ENCODE measurements at regions not wholly inside any gene's neighbourhood (a gene's known extent, or its start where the extent isn't known, plus 50 kb on each side); places are given as distances from the start of the nearest gene placed in this dataset.
A peak's percentile ranks its signal among the peaks of the same experiment; 100 is the strongest.

GRCh38 chr17:56676810-56677209 is 83.3 kb downstream of the NOG start:
- H3K36me3 Mint-ChIP-seq (ENCODE audit: low read depth), result no peaks in the 10 kb centered on the region
- ATAC-seq (no peak), DNase-seq (no peak)
- H3K4me1 Mint-ChIP-seq, result peaks cover 26% of the 10 kb centered on the region
- no peak overlapping the region for H3K4me3 Mint-ChIP-seq
- H3K27ac Mint-ChIP-seq, result no peak overlapping the region
- H3K9me3 ChIP-seq (ENCODE audit: control insufficient read depth, low read length, poor library complexity, severe bottlenecking), result no peaks in the 10 kb centered on the region
- peaks cover 15% of the 10 kb centered on the region for H3K27me3 Mint-ChIP-seq

DNA sequence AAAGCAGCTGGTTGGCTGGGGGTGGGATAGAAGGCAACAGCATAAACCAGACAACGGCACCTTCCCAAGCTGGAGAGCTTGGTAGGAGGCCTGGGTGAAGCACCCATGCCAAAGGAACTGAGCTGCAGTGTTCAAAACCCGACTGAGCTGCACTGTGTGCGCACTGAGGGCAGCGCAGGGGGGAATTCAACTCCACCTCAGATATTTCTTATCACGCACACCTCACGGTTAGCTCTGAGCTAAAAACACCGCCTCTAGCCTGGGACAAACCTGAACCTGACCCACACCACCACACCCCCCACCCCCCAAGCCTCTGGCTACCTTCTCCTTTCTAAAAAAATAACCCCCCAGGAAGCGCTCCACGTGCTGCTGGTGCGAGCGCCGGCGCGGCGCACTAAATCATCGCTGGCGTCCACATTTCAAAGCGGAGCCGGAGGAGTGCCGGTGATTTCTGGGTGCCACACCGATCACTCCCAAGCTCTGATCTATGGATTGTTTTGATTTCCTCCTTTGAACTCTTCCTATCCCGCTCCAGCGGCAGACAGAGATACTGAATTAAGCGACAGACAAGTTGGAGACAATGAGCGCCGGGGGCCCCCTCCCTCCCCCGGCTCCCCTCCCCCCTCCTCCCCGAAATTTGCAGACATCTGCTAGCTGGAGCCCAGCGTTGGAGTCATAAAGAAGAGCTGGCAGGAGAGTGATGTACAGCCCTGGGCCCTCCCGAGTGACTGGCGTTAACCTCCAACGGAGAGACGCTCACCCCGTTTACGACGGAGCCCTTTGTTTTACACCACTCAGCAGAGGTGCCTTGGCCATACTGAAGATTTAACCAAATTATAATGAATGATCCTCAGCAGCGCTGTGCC is 85.0 kb downstream of the NOG start:
- DNase-seq (no peak), ATAC-seq (peak; percentile 32)
- no peaks in the 10 kb centered on the region for H3K9me3 ChIP-seq (ENCODE audit: control insufficient read depth, low read length, poor library complexity, severe bottlenecking)
- peak overlapping the region; percentile 71 for H3K4me3 Mint-ChIP-seq
- no peak overlapping the region for H3K27ac Mint-ChIP-seq
- H3K36me3 Mint-ChIP-seq (ENCODE audit: low read depth), result peaks cover 5% of the 10 kb centered on the region
- H3K4me1 Mint-ChIP-seq, result peaks cover 26% of the 10 kb centered on the region
- peaks cover 6% of the 10 kb centered on the region for H3K27me3 Mint-ChIP-seq

- Mint-ChIP-seq H3K4me1 (peaks cover 26% of the 10 kb centered on the region), H3K36me3 (ENCODE audit: low read depth) (peaks cover 6% of the 10 kb centered on the region), H3K4me3 (peak overlapping the region; percentile 71), H3K27ac (no peak overlapping the region), H3K27me3 (peaks cover 14% of the 10 kb centered on the region)
- H3K9me3 ChIP-seq (ENCODE audit: control insufficient read depth, low read length, poor library complexity, severe bottlenecking), result no peaks in the 10 kb centered on the region
- no peak for DNase-seq
- peak; percentile 39 for ATAC-seq
These were observed 85.7 kb downstream of the NOG start for GRCh38 chr17:56679115-56679776.

DNA sequence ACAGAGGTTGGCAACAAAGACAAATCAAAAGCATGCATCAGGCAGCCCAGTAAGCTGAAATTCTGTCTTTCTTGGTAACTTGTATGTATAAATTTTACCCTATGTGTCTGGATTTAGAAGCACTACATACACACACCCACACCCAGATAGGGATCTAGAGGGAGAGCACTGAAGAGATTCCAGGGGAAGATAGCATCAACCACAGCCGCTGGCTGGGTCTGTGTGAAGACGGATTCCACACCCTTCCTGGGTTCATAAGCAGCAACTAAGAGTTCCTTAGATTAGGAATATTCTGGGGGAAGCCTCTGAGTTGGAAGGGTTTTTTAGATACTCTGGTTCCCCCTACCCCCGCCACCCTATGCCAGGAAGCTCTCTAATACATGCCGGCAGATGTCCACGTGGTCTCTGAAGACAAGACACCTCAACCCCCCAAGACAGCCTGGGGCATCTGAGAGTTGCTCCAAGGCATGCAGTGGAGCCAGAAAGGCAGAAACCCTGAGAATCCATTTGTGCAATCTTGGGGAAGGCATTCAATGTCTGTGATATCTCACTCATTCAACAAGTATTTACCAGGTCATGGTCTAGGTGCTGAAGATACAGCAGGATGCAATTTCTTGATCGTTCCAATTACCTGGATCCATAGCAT is 86.4 kb downstream of the NOG start:
- H3K9me3 ChIP-seq (ENCODE audit: control insufficient read depth, low read length, poor library complexity, severe bottlenecking), result no peaks in the 10 kb centered on the region
- peaks cover 26% of the 10 kb centered on the region for H3K4me1 Mint-ChIP-seq
- H3K27ac Mint-ChIP-seq, result no peak overlapping the region
- H3K36me3 Mint-ChIP-seq (ENCODE audit: low read depth), result peaks cover 6% of the 10 kb centered on the region
- no peak for DNase-seq
- peaks cover 20% of the 10 kb centered on the region for H3K27me3 Mint-ChIP-seq
- no peak overlapping the region for H3K4me3 Mint-ChIP-seq
- peak; percentile 32 for ATAC-seq

- no peak for DNase-seq
- Mint-ChIP-seq H3K27ac (no peak overlapping the region), H3K27me3 (peaks cover 24% of the 10 kb centered on the region), H3K4me1 (peaks cover 26% of the 10 kb centered on the region), H3K4me3 (no peak overlapping the region), H3K36me3 (ENCODE audit: low read depth) (peaks cover 6% of the 10 kb centered on the region)
- ATAC-seq, result no peak
- no peaks in the 10 kb centered on the region for H3K9me3 ChIP-seq (ENCODE audit: control insufficient read depth, low read length, poor library complexity, severe bottlenecking)
These were observed 87.2 kb downstream of the NOG start for GRCh38 chr17:56680676-56681075.

- peaks cover 33% of the 10 kb centered on the region for H3K27me3 Mint-ChIP-seq
These were observed 88.2 kb downstream of the NOG start for GRCh38 chr17:56681561-56682266.

DNA sequence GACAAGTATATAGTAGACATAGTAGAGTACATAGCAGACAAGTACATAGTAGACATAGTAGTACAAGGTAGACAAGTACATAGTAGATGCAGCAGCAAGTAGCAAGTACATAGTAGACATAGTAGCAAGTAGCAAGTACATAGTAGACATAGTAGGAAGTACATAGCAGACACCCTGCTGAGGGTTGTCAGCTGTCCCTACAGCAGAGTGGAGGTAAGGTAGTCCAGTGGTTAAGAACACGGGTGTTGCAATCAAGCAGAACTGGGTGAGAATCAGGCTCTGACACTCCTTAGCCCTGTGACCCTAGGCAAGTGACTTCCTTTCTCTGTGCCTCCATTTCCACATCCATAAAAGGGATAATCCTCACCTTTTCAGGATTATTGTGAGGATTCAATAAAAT is 94.7 kb downstream of the NOG start:
- H3K4me3 Mint-ChIP-seq, result no peak overlapping the region
- H3K9me3 ChIP-seq (ENCODE audit: control insufficient read depth, low read length, poor library complexity, severe bottlenecking), result no peaks in the 10 kb centered on the region
- DNase-seq (no peak), ATAC-seq (no peak)
- H3K27me3 Mint-ChIP-seq, result peaks cover 30% of the 10 kb centered on the region
- no peak overlapping the region for H3K27ac Mint-ChIP-seq
- H3K36me3 Mint-ChIP-seq (ENCODE audit: low read depth), result peaks cover 5% of the 10 kb centered on the region
- H3K4me1 Mint-ChIP-seq, result peaks cover under 1% of the 10 kb centered on the region

More at GRCh38 chr17:56681561-56682266, 88.2 kb downstream of the NOG start:
- peaks cover 24% of the 10 kb centered on the region for H3K4me1 Mint-ChIP-seq
- H3K36me3 Mint-ChIP-seq (ENCODE audit: low read depth), result peaks cover 6% of the 10 kb centered on the region
- no peak overlapping the region for H3K4me3 Mint-ChIP-seq
- DNase-seq (no peak), ATAC-seq (peak; percentile 61)
- H3K27ac Mint-ChIP-seq, result no peak overlapping the region
- no peaks in the 10 kb centered on the region for H3K9me3 ChIP-seq (ENCODE audit: control insufficient read depth, low read length, poor library complexity, severe bottlenecking)

DNA sequence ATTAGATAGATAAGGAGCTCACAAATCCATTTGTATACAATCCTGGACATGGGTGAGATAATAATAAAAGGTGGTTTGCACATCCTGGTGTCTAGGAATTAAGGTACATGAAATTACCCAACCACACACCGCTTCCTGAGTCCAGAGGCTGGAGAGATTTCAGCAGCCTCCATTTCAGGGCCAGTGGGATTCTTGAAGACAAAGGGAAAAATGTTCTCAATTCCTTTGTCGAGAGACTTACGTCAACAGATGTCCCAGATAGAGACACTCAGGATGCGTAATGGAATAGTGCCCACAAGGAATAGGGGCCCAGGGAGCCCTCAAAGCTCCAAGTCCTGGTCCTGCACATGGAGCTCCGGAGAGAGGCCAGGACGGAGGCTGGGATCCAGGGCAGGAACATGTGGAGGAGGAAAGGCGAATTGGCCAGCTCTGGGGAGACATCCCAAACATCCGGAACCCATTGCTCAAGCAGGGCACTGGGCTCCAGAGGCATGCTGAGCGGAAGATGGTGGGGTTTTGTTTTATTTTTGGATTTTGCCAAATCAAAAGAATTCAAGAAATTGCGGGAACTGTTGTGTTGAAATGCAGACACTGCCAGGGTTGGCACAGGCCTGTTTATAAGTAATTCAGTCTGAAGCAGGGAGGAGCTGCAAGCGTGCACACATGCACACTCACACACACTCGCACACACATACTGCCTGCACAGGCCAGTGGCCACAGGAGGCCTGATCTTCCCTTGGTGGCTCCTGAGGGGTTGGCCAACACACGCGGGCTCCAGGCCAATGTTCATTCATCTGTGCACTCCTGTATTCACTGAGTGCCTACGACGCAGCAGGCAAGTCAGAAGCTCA is 97.2 kb downstream of the NOG start:
- no peaks in the 10 kb centered on the region for H3K9me3 ChIP-seq (ENCODE audit: control insufficient read depth, low read length, poor library complexity, severe bottlenecking)
- Mint-ChIP-seq H3K27me3 (peaks cover 14% of the 10 kb centered on the region), H3K4me3 (no peak overlapping the region), H3K4me1 (no peaks in the 10 kb centered on the region), H3K27ac (no peak overlapping the region), H3K36me3 (ENCODE audit: low read depth) (no peaks in the 10 kb centered on the region)
- no peak for ATAC-seq
- DNase-seq, result no peak

GRCh38 chr17:56694825-56695224 is 101.3 kb downstream of the NOG start:
- Mint-ChIP-seq H3K27ac (no peak overlapping the region), H3K36me3 (ENCODE audit: low read depth) (no peaks in the 10 kb centered on the region), H3K27me3 (peaks cover 23% of the 10 kb centered on the region), H3K4me3 (no peak overlapping the region), H3K4me1 (no peaks in the 10 kb centered on the region)
- no peak for DNase-seq
- no peaks in the 10 kb centered on the region for H3K9me3 ChIP-seq (ENCODE audit: control insufficient read depth, low read length, poor library complexity, severe bottlenecking)
- no peak for ATAC-seq

GRCh38 chr17:56697190-56697589 is 103.7 kb downstream of the NOG start:
- DNase-seq (no peak), ATAC-seq (no peak)
- H3K4me1 Mint-ChIP-seq, result no peaks in the 10 kb centered on the region
- H3K9me3 ChIP-seq (ENCODE audit: control insufficient read depth, low read length, poor library complexity, severe bottlenecking), result no peaks in the 10 kb centered on the region
- H3K36me3 Mint-ChIP-seq (ENCODE audit: low read depth), result no peaks in the 10 kb centered on the region
- no peak overlapping the region for H3K4me3 Mint-ChIP-seq
- H3K27me3 Mint-ChIP-seq, result peaks cover 36% of the 10 kb centered on the region
- no peak overlapping the region for H3K27ac Mint-ChIP-seq

- ATAC-seq (no peak), DNase-seq (no peak)
- Mint-ChIP-seq H3K27me3 (peaks cover 43% of the 10 kb centered on the region), H3K27ac (no peak overlapping the region), H3K36me3 (ENCODE audit: low read depth) (no peaks in the 10 kb centered on the region), H3K4me1 (no peaks in the 10 kb centered on the region), H3K4me3 (no peak overlapping the region)
- no peaks in the 10 kb centered on the region for H3K9me3 ChIP-seq (ENCODE audit: control insufficient read depth, low read length, poor library complexity, severe bottlenecking)
These were observed 105.8 kb downstream of the NOG start for GRCh38 chr17:56699186-56699894.

- H3K27ac Mint-ChIP-seq, result no peak overlapping the region
- no peaks in the 10 kb centered on the region for H3K4me1 Mint-ChIP-seq
- no peaks in the 10 kb centered on the region for H3K9me3 ChIP-seq (ENCODE audit: control insufficient read depth, low read length, poor library complexity, severe bottlenecking)
- peaks cover 52% of the 10 kb centered on the region for H3K27me3 Mint-ChIP-seq
- DNase-seq (no peak), ATAC-seq (no peak)
- no peaks in the 10 kb centered on the region for H3K36me3 Mint-ChIP-seq (ENCODE audit: low read depth)
- no peak overlapping the region for H3K4me3 Mint-ChIP-seq
These were observed 107.5 kb downstream of the NOG start for GRCh38 chr17:56700919-56701420.

Data from T-helper 17 cell (primary cell).